Liver (tissue), 8 donors: ENCODE measurements at regions not wholly inside any gene's neighbourhood (a gene's known extent, or its start where the extent isn't known, plus 50 kb on each side); places are given as distances from the start of the nearest gene placed in this dataset.

Experiments used
- DNase-seq: peaks from one replicate; pipeline ENCODE4 v3.0.0-alpha.2; 2017; ENCODE audit warnings: low spot score
- H3K27ac ChIP-seq, 2 donors: one replicate each; pipeline ENCODE4 v1.7.0; 2013; ENCODE audit warnings: inconsistent platforms in 2 of 2, low read length in 2 of 2, control low read depth in 1 of 2, low read depth in 1 of 2, mild to moderate bottlenecking in 1 of 2
- H3K27me3 ChIP-seq, 4 donors: one replicate each; pipeline versions ENCODE4 v1.6.1 to v1.7.0; 2013; ENCODE audit warnings: low read length in 3 of 4, inconsistent platforms in 1 of 4, mild to moderate bottlenecking in 1 of 4, moderate library complexity in 1 of 4; ENCODE audit not compliant: control insufficient read depth in 4 of 4, insufficient read depth in 4 of 4
- H3K36me3 ChIP-seq, 4 donors: one replicate each; pipeline versions ENCODE4 v1.6.1 to v1.7.0; 2013; ENCODE audit warnings: low read length in 3 of 4, mild to moderate bottlenecking in 3 of 4, low read depth in 1 of 4, moderate library complexity in 1 of 4; ENCODE audit not compliant: control insufficient read depth in 4 of 4, insufficient read depth in 3 of 4
- H3K4me1 ChIP-seq, 4 donors: one replicate each; pipeline versions ENCODE4 v1.6.1 to v1.7.0; 2013; ENCODE audit warnings: low read length in 3 of 4, mild to moderate bottlenecking in 3 of 4, moderate library complexity in 1 of 4; ENCODE audit not compliant: control insufficient read depth in 4 of 4, insufficient read depth in 4 of 4
- H3K4me3 ChIP-seq, 3 donors: one replicate each; pipeline versions ENCODE4 v1.6.1 to v1.7.0; 2013; ENCODE audit warnings: low read length in 3 of 3, control low read depth in 1 of 3, low read depth in 1 of 3, mild to moderate bottlenecking in 1 of 3
- H3K9ac ChIP-seq, 2 donors: one replicate each; pipeline ENCODE4 v1.7.0; 2013; ENCODE audit warnings: low read length in 2 of 2, mild to moderate bottlenecking in 2 of 2, moderate library complexity in 2 of 2, control low read depth in 1 of 2, low read depth in 1 of 2
- H3K9me3 ChIP-seq, 4 donors: one replicate each; pipeline versions ENCODE4 v1.6.1 to v1.7.0; 2013; ENCODE audit warnings: low read length in 3 of 4; ENCODE audit not compliant: control insufficient read depth in 4 of 4
- EGR1 ChIP-seq, 2 donors: IDR thresholded peaks; 2 replicates each; pipeline ENCODE4 v1.6.1; 2016 to 2018; ENCODE audit warnings: antibody characterized with exemption in 2 of 2, low read depth in 2 of 2
- FOXA1 ChIP-seq: IDR thresholded peaks from 2 replicates; pipeline ENCODE4 v1.6.1; 2016; ENCODE audit warnings: antibody characterized with exemption
- FOXA2 ChIP-seq: IDR thresholded peaks from 2 replicates; pipeline ENCODE4 v1.6.1; 2016; ENCODE audit warnings: antibody characterized with exemption
- GABPA ChIP-seq, 2 donors: IDR thresholded peaks in 1 of 2; conservative IDR thresholded peaks in 1 of 2; 2 replicates each; pipeline ENCODE4 v1.6.1; 2016; ENCODE audit warnings: antibody characterized with exemption in 2 of 2, mild to moderate bottlenecking in 1 of 2, moderate library complexity in 1 of 2
- HNF4A ChIP-seq, 2 donors: conservative IDR thresholded peaks; 2 replicates each; pipeline ENCODE4 v1.6.1; 2016; ENCODE audit warnings: antibody characterized with exemption in 2 of 2, mild to moderate bottlenecking in 2 of 2
- HNF4G ChIP-seq: IDR thresholded peaks from 2 replicates; pipeline ENCODE4 v1.6.1; 2016; ENCODE audit warnings: antibody characterized with exemption
- JUND ChIP-seq, 2 donors: IDR thresholded peaks; 2 replicates each; pipeline ENCODE4 v1.6.1; 2016; ENCODE audit warnings: antibody characterized with exemption in 2 of 2
- NR2F2 ChIP-seq: IDR thresholded peaks from 2 replicates; pipeline ENCODE4 v1.6.1; 2016; ENCODE audit warnings: antibody characterized with exemption
- RXRA ChIP-seq, 2 donors: IDR thresholded peaks; 2 replicates each; pipeline ENCODE4 v1.6.1; 2017 to 2018; ENCODE audit warnings: antibody characterized with exemption in 2 of 2, mild to moderate bottlenecking in 1 of 2
- SP1 ChIP-seq: IDR thresholded peaks from 2 replicates; pipeline ENCODE4 v1.6.1; 2018; ENCODE audit warnings: antibody characterized with exemption, mild to moderate bottlenecking
- TAF1 ChIP-seq: conservative IDR thresholded peaks from 2 replicates; pipeline ENCODE4 v1.6.1; 2016; ENCODE audit warnings: antibody characterized with exemption, mild to moderate bottlenecking
- YY1 ChIP-seq: IDR thresholded peaks from 2 replicates; pipeline ENCODE4 v1.6.1; 2016; ENCODE audit warnings: antibody characterized with exemption, mild to moderate bottlenecking
- WGBS: extraction: QIAGEN DNeasy Blood & Tissue Kit; methylation state at CpG from one replicate; pipeline ENCODE4 v1.1.7; 2013; 5-methylcytosine and 5-hydroxymethylcytosine counted together
- TF ChIP-seq, protein P1 (sequence below): IDR thresholded peaks from 2 replicates; pipeline ENCODE4 v1.6.1; 2016; ENCODE audit warnings: antibody characterized with exemption, mild to moderate bottlenecking
- TF ChIP-seq, protein P2 (sequence below): fragments of 150-350 bp; IDR thresholded peaks from 2 replicates; pipeline ENCODE4 v1.5.1; 2017; ENCODE audit warnings: improper control_type of control experiment, low read depth, low read length; ENCODE audit not compliant: missing input control
- TF ChIP-seq, protein P3 (sequence below): IDR thresholded peaks from 2 replicates; pipeline ENCODE4 v1.6.1; 2016; ENCODE audit warnings: antibody characterized with exemption
- TF ChIP-seq, protein P4 (sequence below): IDR thresholded peaks from 2 replicates; pipeline ENCODE4 v1.6.1; 2016; ENCODE audit warnings: antibody characterized with exemption
- TF ChIP-seq, protein P5 (sequence below): IDR thresholded peaks from 2 replicates; pipeline ENCODE4 v1.6.1; 2016; ENCODE audit warnings: antibody characterized with exemption
- donor health status: healthy.
- donor health status: healthy.
- donor health status: healthy.
- donor health status: healthy.
- donor health status: healthy.

DNA sequence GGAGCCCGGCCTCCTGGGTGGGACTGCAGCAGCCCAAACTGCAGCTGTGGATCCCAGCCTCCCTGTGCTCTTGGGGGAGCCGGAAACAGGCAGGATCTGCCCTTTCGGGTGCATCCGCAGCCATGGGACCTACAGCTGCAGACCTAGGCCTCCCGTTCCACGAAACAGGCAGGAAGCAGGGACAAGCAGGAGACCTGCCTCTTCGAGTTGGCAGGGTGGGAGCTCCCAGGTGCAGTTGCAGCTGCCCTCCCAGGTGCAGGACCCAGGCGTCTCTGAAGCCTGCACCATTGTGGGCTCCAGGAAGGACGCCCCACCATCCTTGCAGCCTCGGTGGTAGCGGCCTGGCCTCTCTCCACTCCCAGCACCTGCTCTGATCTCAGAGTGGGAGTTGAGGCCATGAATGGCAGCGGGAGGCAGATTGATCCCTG is 189.0 kb upstream of the KLHL1 start:
- Histone ChIP-seq H3K4me3 (no peak overlapping the region), H3K27ac (no peak overlapping the region), H3K4me1 (no peaks in the 10 kb centered on the region), H3K27me3 (no peaks in the 10 kb centered on the region), H3K36me3 (no peaks in the 10 kb centered on the region), H3K9me3 (no peaks in the 10 kb centered on the region), H3K9ac (no peak overlapping the region)
- no peak for DNase-seq
- WGBS, result 91% methylated on average over 12 of the region's 12 CpGs
- TF ChIP-seq GABPA (IDR thresholded peaks at IDR 0.05 in 1 of 2, conservative IDR thresholded peaks at IDR 0.05 in 1 of 2) (no peak), FOXA2 (no peak)

DNA sequence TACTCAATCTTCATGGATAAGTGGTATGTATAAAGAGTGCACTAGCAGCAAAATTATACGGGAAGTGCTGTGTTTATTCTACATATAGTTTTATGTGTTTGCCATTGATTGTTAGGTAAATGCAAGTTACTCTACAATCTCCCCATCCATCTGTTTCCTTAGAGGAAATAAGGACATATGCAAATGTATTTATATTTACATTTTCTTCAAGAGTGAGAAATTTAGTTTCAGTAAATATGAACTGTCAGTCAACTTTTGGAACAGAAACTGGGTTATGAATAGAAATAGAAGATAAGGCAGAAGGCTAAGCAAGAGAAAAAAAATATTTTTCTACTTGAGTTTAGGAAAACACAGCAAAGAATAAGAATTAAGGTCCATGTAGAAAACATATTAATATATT is 176.1 kb upstream of the KLHL1 start:
- Histone ChIP-seq H3K4me1 (no peaks in the 10 kb centered on the region), H3K4me3 (no peak overlapping the region), H3K9ac (no peak overlapping the region), H3K9me3 (no peaks in the 10 kb centered on the region), H3K27ac (no peak overlapping the region), H3K36me3 (no peaks in the 10 kb centered on the region), H3K27me3 (no peaks in the 10 kb centered on the region)
- DNase-seq, result no peak
- TF ChIP-seq TAF1, result no peak
- TF ChIP-seq RXRA (IDR thresholded peaks at IDR 0.05), result no peak
- TF ChIP-seq FOXA2, result no peak
- no peak for TF ChIP-seq YY1
- TF ChIP-seq, protein P1, sequence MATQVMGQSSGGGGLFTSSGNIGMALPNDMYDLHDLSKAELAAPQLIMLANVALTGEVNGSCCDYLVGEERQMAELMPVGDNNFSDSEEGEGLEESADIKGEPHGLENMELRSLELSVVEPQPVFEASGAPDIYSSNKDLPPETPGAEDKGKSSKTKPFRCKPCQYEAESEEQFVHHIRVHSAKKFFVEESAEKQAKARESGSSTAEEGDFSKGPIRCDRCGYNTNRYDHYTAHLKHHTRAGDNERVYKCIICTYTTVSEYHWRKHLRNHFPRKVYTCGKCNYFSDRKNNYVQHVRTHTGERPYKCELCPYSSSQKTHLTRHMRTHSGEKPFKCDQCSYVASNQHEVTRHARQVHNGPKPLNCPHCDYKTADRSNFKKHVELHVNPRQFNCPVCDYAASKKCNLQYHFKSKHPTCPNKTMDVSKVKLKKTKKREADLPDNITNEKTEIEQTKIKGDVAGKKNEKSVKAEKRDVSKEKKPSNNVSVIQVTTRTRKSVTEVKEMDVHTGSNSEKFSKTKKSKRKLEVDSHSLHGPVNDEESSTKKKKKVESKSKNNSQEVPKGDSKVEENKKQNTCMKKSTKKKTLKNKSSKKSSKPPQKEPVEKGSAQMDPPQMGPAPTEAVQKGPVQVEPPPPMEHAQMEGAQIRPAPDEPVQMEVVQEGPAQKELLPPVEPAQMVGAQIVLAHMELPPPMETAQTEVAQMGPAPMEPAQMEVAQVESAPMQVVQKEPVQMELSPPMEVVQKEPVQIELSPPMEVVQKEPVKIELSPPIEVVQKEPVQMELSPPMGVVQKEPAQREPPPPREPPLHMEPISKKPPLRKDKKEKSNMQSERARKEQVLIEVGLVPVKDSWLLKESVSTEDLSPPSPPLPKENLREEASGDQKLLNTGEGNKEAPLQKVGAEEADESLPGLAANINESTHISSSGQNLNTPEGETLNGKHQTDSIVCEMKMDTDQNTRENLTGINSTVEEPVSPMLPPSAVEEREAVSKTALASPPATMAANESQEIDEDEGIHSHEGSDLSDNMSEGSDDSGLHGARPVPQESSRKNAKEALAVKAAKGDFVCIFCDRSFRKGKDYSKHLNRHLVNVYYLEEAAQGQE, result no peak
- WGBS, result 58% methylated on average over 1 of the region's 1 CpG

DNA sequence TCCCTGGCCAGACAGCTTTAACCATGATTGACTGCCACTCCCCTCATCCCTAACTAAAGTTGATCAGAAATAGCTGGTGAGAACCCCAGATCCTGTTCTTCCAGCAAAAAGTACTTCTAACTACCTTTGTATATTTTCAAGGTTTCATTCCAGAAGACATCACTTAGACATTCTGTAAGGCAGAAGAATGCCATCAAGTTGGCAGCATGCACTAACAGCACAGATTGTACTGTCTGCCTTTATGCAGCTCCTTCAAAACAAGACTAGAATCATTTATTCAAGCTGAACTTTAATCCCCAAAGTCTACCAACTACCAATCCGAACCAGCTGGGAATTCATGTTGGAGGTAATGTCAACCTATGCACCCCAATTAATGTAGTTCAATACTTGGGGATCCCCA is 167.6 kb upstream of the KLHL1 start:
- 52% methylated on average over 1 of the region's 1 CpG for WGBS
- TF ChIP-seq JUND (IDR thresholded peaks at IDR 0.05) (no peak), GABPA (IDR thresholded peaks at IDR 0.05 in 1 of 2, conservative IDR thresholded peaks at IDR 0.05 in 1 of 2) (no peak), FOXA2 (no peak), HNF4G (no peak), TAF1 (no peak), NR2F2 (no peak), FOXA1 (no peak), EGR1 (IDR thresholded peaks at IDR 0.05; ENCODE audit: low read depth in 2 of 2) (no peak), SP1 (no peak), HNF4A (conservative IDR thresholded peaks at IDR 0.05) (no peak), YY1 (no peak), RXRA (IDR thresholded peaks at IDR 0.05) (no peak)
- TF ChIP-seq, protein P2, sequence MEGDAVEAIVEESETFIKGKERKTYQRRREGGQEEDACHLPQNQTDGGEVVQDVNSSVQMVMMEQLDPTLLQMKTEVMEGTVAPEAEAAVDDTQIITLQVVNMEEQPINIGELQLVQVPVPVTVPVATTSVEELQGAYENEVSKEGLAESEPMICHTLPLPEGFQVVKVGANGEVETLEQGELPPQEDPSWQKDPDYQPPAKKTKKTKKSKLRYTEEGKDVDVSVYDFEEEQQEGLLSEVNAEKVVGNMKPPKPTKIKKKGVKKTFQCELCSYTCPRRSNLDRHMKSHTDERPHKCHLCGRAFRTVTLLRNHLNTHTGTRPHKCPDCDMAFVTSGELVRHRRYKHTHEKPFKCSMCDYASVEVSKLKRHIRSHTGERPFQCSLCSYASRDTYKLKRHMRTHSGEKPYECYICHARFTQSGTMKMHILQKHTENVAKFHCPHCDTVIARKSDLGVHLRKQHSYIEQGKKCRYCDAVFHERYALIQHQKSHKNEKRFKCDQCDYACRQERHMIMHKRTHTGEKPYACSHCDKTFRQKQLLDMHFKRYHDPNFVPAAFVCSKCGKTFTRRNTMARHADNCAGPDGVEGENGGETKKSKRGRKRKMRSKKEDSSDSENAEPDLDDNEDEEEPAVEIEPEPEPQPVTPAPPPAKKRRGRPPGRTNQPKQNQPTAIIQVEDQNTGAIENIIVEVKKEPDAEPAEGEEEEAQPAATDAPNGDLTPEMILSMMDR, result no peak
- TF ChIP-seq, protein P3, sequence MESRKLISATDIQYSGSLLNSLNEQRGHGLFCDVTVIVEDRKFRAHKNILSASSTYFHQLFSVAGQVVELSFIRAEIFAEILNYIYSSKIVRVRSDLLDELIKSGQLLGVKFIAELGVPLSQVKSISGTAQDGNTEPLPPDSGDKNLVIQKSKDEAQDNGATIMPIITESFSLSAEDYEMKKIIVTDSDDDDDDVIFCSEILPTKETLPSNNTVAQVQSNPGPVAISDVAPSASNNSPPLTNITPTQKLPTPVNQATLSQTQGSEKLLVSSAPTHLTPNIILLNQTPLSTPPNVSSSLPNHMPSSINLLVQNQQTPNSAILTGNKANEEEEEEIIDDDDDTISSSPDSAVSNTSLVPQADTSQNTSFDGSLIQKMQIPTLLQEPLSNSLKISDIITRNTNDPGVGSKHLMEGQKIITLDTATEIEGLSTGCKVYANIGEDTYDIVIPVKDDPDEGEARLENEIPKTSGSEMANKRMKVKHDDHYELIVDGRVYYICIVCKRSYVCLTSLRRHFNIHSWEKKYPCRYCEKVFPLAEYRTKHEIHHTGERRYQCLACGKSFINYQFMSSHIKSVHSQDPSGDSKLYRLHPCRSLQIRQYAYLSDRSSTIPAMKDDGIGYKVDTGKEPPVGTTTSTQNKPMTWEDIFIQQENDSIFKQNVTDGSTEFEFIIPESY, result no peak
- TF ChIP-seq, protein P4, sequence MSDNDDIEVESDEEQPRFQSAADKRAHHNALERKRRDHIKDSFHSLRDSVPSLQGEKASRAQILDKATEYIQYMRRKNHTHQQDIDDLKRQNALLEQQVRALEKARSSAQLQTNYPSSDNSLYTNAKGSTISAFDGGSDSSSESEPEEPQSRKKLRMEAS, result no peak
- TF ChIP-seq, protein P1, result no peak
- TF ChIP-seq, protein P5, sequence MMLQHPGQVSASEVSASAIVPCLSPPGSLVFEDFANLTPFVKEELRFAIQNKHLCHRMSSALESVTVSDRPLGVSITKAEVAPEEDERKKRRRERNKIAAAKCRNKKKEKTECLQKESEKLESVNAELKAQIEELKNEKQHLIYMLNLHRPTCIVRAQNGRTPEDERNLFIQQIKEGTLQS, result no peak

More for the DNA sequence above, 167.6 kb upstream of the KLHL1 start:
- no peaks in the 10 kb centered on the region for H3K9me3 ChIP-seq
- no peak overlapping the region for H3K9ac ChIP-seq
- no peaks in the 10 kb centered on the region for H3K27me3 ChIP-seq
- H3K27ac ChIP-seq, result no peak overlapping the region
- H3K4me1 ChIP-seq, result no peaks in the 10 kb centered on the region
- DNase-seq, result no peak
- no peak overlapping the region for H3K4me3 ChIP-seq
- H3K36me3 ChIP-seq, result no peaks in the 10 kb centered on the region
